ENCODE measurements at regions not wholly inside any gene's neighbourhood (a gene's known extent, or its start where the extent isn't known, plus 50 kb on each side); places are given as distances from the start of the nearest gene placed in this dataset.

DNA sequence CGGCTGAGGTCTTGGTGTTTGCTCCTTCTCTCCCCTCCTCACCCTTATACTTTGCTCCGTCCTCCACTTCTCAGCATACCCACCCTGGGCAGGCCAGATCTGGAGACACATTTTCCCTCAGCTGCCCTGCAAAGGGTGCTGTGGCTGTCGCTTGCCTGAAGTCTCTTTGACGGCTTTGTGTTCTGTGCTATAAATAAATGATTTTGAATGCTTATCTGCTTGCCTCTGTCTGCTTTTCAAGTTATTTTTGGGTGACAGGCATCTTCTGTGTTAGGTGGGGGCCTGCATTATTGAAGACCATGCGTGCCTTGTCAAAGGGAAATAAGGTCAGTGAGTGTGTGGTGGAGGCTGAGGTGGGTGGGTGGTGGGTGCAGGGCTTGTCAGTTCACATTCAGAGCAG is 66.9 kb upstream of the KCND3 start:
- no peaks in the 10 kb centered on the region for H3K4me1 ChIP-seq (replicated peaks; ENCODE audit: insufficient read depth)
- TF ChIP-seq EZH2 (IDR thresholded peaks at IDR 0.05; ENCODE audit: low read depth): no peak
- TF ChIP-seq, protein P1, sequence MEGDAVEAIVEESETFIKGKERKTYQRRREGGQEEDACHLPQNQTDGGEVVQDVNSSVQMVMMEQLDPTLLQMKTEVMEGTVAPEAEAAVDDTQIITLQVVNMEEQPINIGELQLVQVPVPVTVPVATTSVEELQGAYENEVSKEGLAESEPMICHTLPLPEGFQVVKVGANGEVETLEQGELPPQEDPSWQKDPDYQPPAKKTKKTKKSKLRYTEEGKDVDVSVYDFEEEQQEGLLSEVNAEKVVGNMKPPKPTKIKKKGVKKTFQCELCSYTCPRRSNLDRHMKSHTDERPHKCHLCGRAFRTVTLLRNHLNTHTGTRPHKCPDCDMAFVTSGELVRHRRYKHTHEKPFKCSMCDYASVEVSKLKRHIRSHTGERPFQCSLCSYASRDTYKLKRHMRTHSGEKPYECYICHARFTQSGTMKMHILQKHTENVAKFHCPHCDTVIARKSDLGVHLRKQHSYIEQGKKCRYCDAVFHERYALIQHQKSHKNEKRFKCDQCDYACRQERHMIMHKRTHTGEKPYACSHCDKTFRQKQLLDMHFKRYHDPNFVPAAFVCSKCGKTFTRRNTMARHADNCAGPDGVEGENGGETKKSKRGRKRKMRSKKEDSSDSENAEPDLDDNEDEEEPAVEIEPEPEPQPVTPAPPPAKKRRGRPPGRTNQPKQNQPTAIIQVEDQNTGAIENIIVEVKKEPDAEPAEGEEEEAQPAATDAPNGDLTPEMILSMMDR (conservative IDR thresholded peaks at IDR 0.05): no peak
- H3K4me2 ChIP-seq: no peak overlapping the region
- intact Hi-C loops (cut with micrococcal nuclease; ENCODE audit: unreplicated experiment): no loop called here
- no peaks in the 10 kb centered on the region; the same call in 1 of the 2 replicates for H4K20me1 ChIP-seq (ENCODE audit: insufficient read depth)
- H3K4me3 ChIP-seq: no peak overlapping the region
- no peaks in the 10 kb centered on the region for H3K36me3 ChIP-seq (ENCODE audit: low read depth)
- peaks cover 66% of the 10 kb centered on the region for H3K27me3 ChIP-seq (ENCODE audit: insufficient read depth, low read depth)
- BruUV-seq (replicated peaks): no TSS peak
- no peaks in the 10 kb centered on the region for H3F3A ChIP-seq (ENCODE audit: insufficient read depth, low read depth)
- ChIA-PET POLR2A (ENCODE audit: unreplicated experiment) (no interaction called here), CTCF (no interaction called here)
- no peak for DNase-seq
- no peaks in the 10 kb centered on the region for H3K79me2 ChIP-seq (ENCODE audit: low read depth)
- no peak overlapping the region for H3K27ac ChIP-seq
- H3K9me2 ChIP-seq (ENCODE audit: insufficient read depth): no peaks in the 10 kb centered on the region
- no peaks in the 10 kb centered on the region for H3K9me3 ChIP-seq (ENCODE audit: insufficient read depth, low read depth)
- H2AFZ ChIP-seq: no peak overlapping the region

DNA sequence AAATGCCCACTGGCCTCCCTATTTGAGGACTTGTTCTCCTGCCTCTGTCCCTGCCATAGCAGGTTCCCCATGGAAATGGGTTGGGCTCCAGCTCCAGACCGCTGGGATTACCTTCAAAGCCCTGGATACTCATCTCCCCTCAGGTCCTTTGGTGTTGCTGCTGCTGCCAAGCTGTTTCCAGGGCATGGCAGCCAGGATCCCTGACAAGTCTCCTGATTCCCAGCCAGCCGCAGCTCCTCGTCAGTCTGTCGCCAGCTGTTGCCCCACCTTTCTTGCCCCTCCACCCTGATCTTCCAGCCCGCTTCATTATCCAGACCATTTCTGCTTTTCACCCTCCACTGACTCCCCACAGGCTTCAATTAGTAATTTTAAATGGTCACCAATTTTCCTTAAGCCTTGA is 68.3 kb upstream of the KCND3 start:
- intact Hi-C loops (cut with micrococcal nuclease; ENCODE audit: unreplicated experiment): no loop called here

DNA sequence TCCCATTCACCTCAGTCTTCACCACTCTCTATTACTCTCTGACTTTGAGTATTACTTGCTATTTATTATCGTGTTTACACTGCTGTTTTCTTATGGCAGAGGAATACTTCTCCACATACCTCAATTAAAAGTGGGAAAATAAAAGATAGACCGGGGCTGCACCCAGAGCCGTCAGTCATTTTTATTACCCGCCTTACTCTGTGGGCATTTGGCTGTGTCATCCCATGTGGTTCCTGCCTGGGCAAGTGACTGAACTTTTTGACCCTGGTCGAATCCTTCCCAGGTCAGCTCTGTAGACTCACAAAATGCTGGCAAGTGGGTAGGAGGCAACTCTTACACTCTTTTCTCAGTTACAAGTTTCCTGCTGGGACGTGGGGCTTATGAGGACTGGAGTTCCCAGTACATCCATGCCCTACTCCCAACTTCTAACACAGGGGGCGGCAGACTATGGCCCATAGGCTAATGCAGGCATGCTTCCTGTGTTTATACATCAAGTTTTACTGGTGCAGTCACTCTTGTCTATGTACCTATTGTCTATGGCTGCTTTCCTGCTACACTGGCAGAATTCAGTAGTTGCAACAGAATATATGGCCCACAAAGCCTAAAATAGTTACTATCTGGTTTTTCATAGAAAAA is 69.5 kb upstream of the KCND3 start:
- no peak for DNase-seq
- no peak overlapping the region for H3K27ac ChIP-seq

More for the DNA sequence above, 68.3 kb upstream of the KCND3 start:
- no peaks in the 10 kb centered on the region for H3K79me2 ChIP-seq (ENCODE audit: low read depth)
- H3K36me3 ChIP-seq (ENCODE audit: low read depth): no peaks in the 10 kb centered on the region
- H3K27ac ChIP-seq: no peak overlapping the region
- TF ChIP-seq, protein P1 (conservative IDR thresholded peaks at IDR 0.05): no peak
- no peak for TF ChIP-seq EZH2 (IDR thresholded peaks at IDR 0.05; ENCODE audit: low read depth)
- BruUV-seq (replicated peaks): no TSS peak
- POLR2A ChIA-PET (ENCODE audit: unreplicated experiment): no interaction called here
- no peak overlapping the region for H3K4me3 ChIP-seq
- H3K27me3 ChIP-seq (ENCODE audit: insufficient read depth, low read depth): peaks cover 76% of the 10 kb centered on the region
- DNase-seq: no peak
- no peaks in the 10 kb centered on the region for H3K4me1 ChIP-seq (replicated peaks; ENCODE audit: insufficient read depth)
- H4K20me1 ChIP-seq (ENCODE audit: insufficient read depth): no peaks in the 10 kb centered on the region; the same call in 1 of the 2 replicates
- no peaks in the 10 kb centered on the region for H3F3A ChIP-seq (ENCODE audit: insufficient read depth, low read depth)
- no peaks in the 10 kb centered on the region for H3K9me3 ChIP-seq (ENCODE audit: insufficient read depth, low read depth)
- H2AFZ ChIP-seq: no peak overlapping the region
- CTCF ChIA-PET: no interaction called here
- H3K9me2 ChIP-seq (ENCODE audit: insufficient read depth): no peaks in the 10 kb centered on the region
- no peak overlapping the region for H3K4me2 ChIP-seq

More for the DNA sequence above, 69.5 kb upstream of the KCND3 start:
- no TSS peak for BruUV-seq (replicated peaks)
- Histone ChIP-seq H4K20me1 (ENCODE audit: insufficient read depth) (no peaks in the 10 kb centered on the region; the same call in 1 of the 2 replicates), H3F3A (ENCODE audit: insufficient read depth, low read depth) (no peaks in the 10 kb centered on the region), H2AFZ (no peak overlapping the region), H3K36me3 (ENCODE audit: low read depth) (no peaks in the 10 kb centered on the region), H3K4me2 (no peak overlapping the region), H3K9me3 (ENCODE audit: insufficient read depth, low read depth) (no peaks in the 10 kb centered on the region), H3K9me2 (ENCODE audit: insufficient read depth) (no peaks in the 10 kb centered on the region), H3K4me3 (no peak overlapping the region), H3K4me1 (replicated peaks; ENCODE audit: insufficient read depth) (no peaks in the 10 kb centered on the region), H3K27me3 (ENCODE audit: insufficient read depth, low read depth) (peaks cover 80% of the 10 kb centered on the region), H3K79me2 (ENCODE audit: low read depth) (no peaks in the 10 kb centered on the region)
- intact Hi-C loops (cut with micrococcal nuclease; ENCODE audit: unreplicated experiment): no loop called here
- TF ChIP-seq EZH2 (IDR thresholded peaks at IDR 0.05; ENCODE audit: low read depth): no peak
- TF ChIP-seq, protein P1 (conservative IDR thresholded peaks at IDR 0.05): no peak
- CTCF ChIA-PET: no interaction called here
- POLR2A ChIA-PET (ENCODE audit: unreplicated experiment): no interaction called here
